IMR-90 (cell line): ENCODE measurements at regions not wholly inside any gene's neighbourhood (a gene's known extent, or its start where the extent isn't known, plus 50 kb on each side); places are given as distances from the start of the nearest gene placed in this dataset.

ENCODE experiments used
- ATAC-seq: fragments of 200-7000 bp; cut with Tn5 transposase; 2 replicates; pipeline ENCODE4 v1.9.1; 2020; ENCODE audit warnings: low read depth, mild to moderate bottlenecking, moderate library complexity
- BruUV-seq: library from RNA; stranded (reverse); fragments of 400-500 nt; replicated peaks from 2 replicates; lab custom pipeline; 2021; lab: Mats Ljungman, UMichigan
- CTCF ChIA-PET: fragments of 300-600 bp; formaldehyde crosslinking; extraction: SDS; loops from one replicate; lab custom pipeline; 2021; ENCODE audit warnings: antibody characterized with exemption; lab: Yijun Ruan, JAX
- POLR2A ChIA-PET: fragments of 300-600 bp; sonication (Branson Sonifier 250); formaldehyde crosslinking; loops from one replicate; lab custom pipeline; 2022; ENCODE audit warnings: antibody characterized with exemption; ENCODE audit not compliant: unreplicated experiment; lab: Charles Lee
- DNase-seq: peaks from one replicate; pipeline ENCODE4 v3.0.0; 2013
- H2AFZ ChIP-seq: replicated peaks from 2 replicates; pipeline ENCODE3; 2013; ENCODE audit warnings: low read length, mild to moderate bottlenecking; ENCODE audit not compliant: poor library complexity
- H2AK5ac ChIP-seq: 2 replicates; pipeline ENCODE4 v1.6.1; 2013; ENCODE audit warnings: low read depth, low read length, inconsistent platforms
- H2AK9ac ChIP-seq: replicated peaks from 2 replicates; pipeline ENCODE3; 2013; ENCODE audit warnings: mild to moderate bottlenecking, low read depth, low read length, moderate library complexity; ENCODE audit not compliant: poor library complexity
- H2BK120ac ChIP-seq: 2 replicates; pipeline ENCODE4 v1.6.1; 2013; ENCODE audit warnings: low read depth, low read length, inconsistent platforms
- H2BK15ac ChIP-seq: 3 replicates; pipeline ENCODE4 v1.6.1; 2013; ENCODE audit warnings: low read depth, low read length, inconsistent platforms
- H2BK20ac ChIP-seq: 2 replicates; pipeline ENCODE4 v1.6.1; 2013; ENCODE audit warnings: low read depth, mild to moderate bottlenecking, inconsistent platforms, low read length, moderate library complexity
- H2BK5ac ChIP-seq: 2 replicates; pipeline ENCODE4 v1.6.1; 2013; ENCODE audit warnings: mild to moderate bottlenecking, low read depth, low read length, inconsistent platforms; ENCODE audit not compliant: poor library complexity, severe bottlenecking
- H3K14ac ChIP-seq: replicated peaks from 2 replicates; pipeline ENCODE4 v1.6.1; 2013; ENCODE audit warnings: low read depth, low read length, inconsistent platforms
- H3K18ac ChIP-seq: 2 replicates; pipeline ENCODE4 v1.6.1; 2013; ENCODE audit warnings: low read depth, low read length, control low read depth
- H3K23ac ChIP-seq: 2 replicates; pipeline ENCODE4 v1.6.1; 2013; ENCODE audit warnings: low read depth, low read length, inconsistent platforms
- H3K27ac ChIP-seq: 2 replicates; pipeline ENCODE4 v1.5.1; 2013; ENCODE audit warnings: mild to moderate bottlenecking, control low read depth, low read length; ENCODE audit not compliant: insufficient read depth
- H3K27me3 ChIP-seq: 2 replicates; pipeline ENCODE4 v1.6.1; 2013; ENCODE audit warnings: low read length; ENCODE audit not compliant: control insufficient read depth, insufficient read depth
- H3K36me3 ChIP-seq: 2 replicates; pipeline ENCODE4 v1.6.1; 2013; ENCODE audit warnings: low read length, mixed read lengths; ENCODE audit not compliant: control insufficient read depth, insufficient read depth
- H3K4ac ChIP-seq: 2 replicates; pipeline ENCODE4 v1.6.1; 2013; ENCODE audit warnings: low read depth, low read length, inconsistent platforms
- H3K4me1 ChIP-seq: 2 replicates; pipeline ENCODE4 v1.6.1; 2013; ENCODE audit warnings: low read length, mixed read lengths; ENCODE audit not compliant: control insufficient read depth, insufficient read depth
- H3K4me2 ChIP-seq: 2 replicates; pipeline ENCODE4 v1.6.1; 2013; ENCODE audit warnings: low read depth, mild to moderate bottlenecking, control low read depth, low read length, moderate library complexity
- H3K4me3 ChIP-seq: 2 replicates; pipeline ENCODE4 v1.5.1; 2013; ENCODE audit warnings: low read depth, mild to moderate bottlenecking, control low read depth, low read length, moderate library complexity; ENCODE audit not compliant: insufficient read depth
- H3K56ac ChIP-seq: 2 replicates; pipeline ENCODE4 v1.6.1; 2013; ENCODE audit warnings: low read length, inconsistent platforms; ENCODE audit not compliant: insufficient read depth; ENCODE audit errors: extremely low read depth
- H3K79me1 ChIP-seq, 2 experiments: 2 replicates each; pipeline ENCODE4 v1.6.1; 2013; ENCODE audit warnings: low read length in 2 of 2, inconsistent platforms in 1 of 2, low read depth in 1 of 2
- H3K9ac ChIP-seq: 2 replicates; pipeline ENCODE4 v1.6.1; 2013; ENCODE audit warnings: low read depth, low read length, control low read depth
- H3K9me1 ChIP-seq: 2 replicates; pipeline ENCODE4 v1.6.1; 2013; ENCODE audit warnings: low read length, inconsistent platforms; ENCODE audit not compliant: insufficient read depth
- H3K9me3 ChIP-seq: 2 replicates; pipeline ENCODE4 v1.6.1; 2013; ENCODE audit warnings: low read length; ENCODE audit not compliant: control insufficient read depth, insufficient read depth
- H4K20me1 ChIP-seq: 2 replicates; pipeline ENCODE4 v1.6.1; 2013; ENCODE audit warnings: low read length, inconsistent platforms; ENCODE audit not compliant: insufficient read depth
- H4K5ac ChIP-seq: 2 replicates; pipeline ENCODE4 v1.6.1; 2013; ENCODE audit warnings: mild to moderate bottlenecking, low read depth, low read length, control low read depth
- H4K8ac ChIP-seq, 2 experiments: 2 replicates each; pipeline ENCODE4 v1.6.1; 2013; ENCODE audit warnings: low read depth in 2 of 2, low read length in 2 of 2, control low read depth in 1 of 2, inconsistent platforms in 1 of 2
- H4K91ac ChIP-seq: 2 replicates; pipeline ENCODE4 v1.6.1; 2013; ENCODE audit warnings: low read depth, low read length, inconsistent platforms; ENCODE audit not compliant: insufficient read depth
- ELK1 ChIP-seq: fragments of 150-350 bp; IDR thresholded peaks from 2 replicates; pipeline ENCODE4 v1.6.1; 2016; ENCODE audit warnings: low read depth, mild to moderate bottlenecking, low read length, moderate library complexity, borderline replicate concordance
- MXI1 ChIP-seq: IDR thresholded peaks from 2 replicates; pipeline ENCODE4 v1.6.1; 2012; ENCODE audit warnings: low read depth, mild to moderate bottlenecking, low read length, moderate library complexity, borderline replicate concordance
- POLR2A ChIP-seq: IDR thresholded peaks from 2 replicates; pipeline ENCODE4 v1.6.1; 2012; ENCODE audit warnings: mild to moderate bottlenecking, low read depth, low read length
- SMC3 ChIP-seq: fragments of 150-350 bp; IDR thresholded peaks from 2 replicates; pipeline ENCODE4 v1.6.1; 2016; ENCODE audit warnings: low read depth, mild to moderate bottlenecking, antibody characterized with exemption, low read length, moderate library complexity
- WGBS, 2 experiments: methylation state at CpG; one replicate each; pipeline versions ENCODE4 v1.1.5 to v1.1.7; 2013; ENCODE audit warnings: missing lambda C conversion rate in 2 of 2; ENCODE audit not compliant: insufficient read length in 1 of 2; ENCODE audit errors: extremely low coverage in 2 of 2; 5-methylcytosine and 5-hydroxymethylcytosine counted together
- dilution Hi-C: fragments of 300-500 bp; cut with HindIII; formaldehyde crosslinking; loops from one replicate; pipeline ENCODE4 v1.14.3; 2018; ENCODE audit warnings: low sequenced_read_pairs; ENCODE audit not compliant: unreplicated experiment
- in situ Hi-C: fragments of 300-500 bp; cut with MboI; formaldehyde crosslinking; loops from 3 replicates; pipeline ENCODE4 v1.14.3; 2019; ENCODE audit warnings: low sequenced_read_pairs, inconsistent platforms, mixed read lengths
- intact Hi-C: fragments of 100-400 bp; cut with micrococcal nuclease; formaldehyde crosslinking; loops from 2 replicates; pipeline ENCODE4 v1.10.0; 2022

GRCh38 chr15:98232761-98233160 lies 272.3 kb downstream of the ARRDC4 start:
- H3K4me2 ChIP-seq: no peak overlapping the region
- ChIA-PET CTCF (no interaction called here), POLR2A (no interaction called here)
- ATAC-seq (no peak), DNase-seq (no peak)
- H2BK120ac ChIP-seq: no peak overlapping the region
- H4K5ac ChIP-seq: no peak overlapping the region
- H3K9me1 ChIP-seq: no peaks in the 10 kb centered on the region
- H3K14ac ChIP-seq: no peak overlapping the region
- H2AK9ac ChIP-seq: no peak overlapping the region
- WGBS, 2 experiments: 58% methylated on average over 3 of the region's 3 CpGs; no CpG with 5 or more reads in 1 of the 2 experiments
- H3K56ac ChIP-seq: no peak overlapping the region
- H4K20me1 ChIP-seq: no peaks in the 10 kb centered on the region
- in situ Hi-C loops: no loop called here
- H3K9me3 ChIP-seq: peaks cover 27% of the 10 kb centered on the region
- H3K4me3 ChIP-seq: no peak overlapping the region
- H3K27me3 ChIP-seq: no peaks in the 10 kb centered on the region
- H3K4ac ChIP-seq: no peak overlapping the region
- H3K27ac ChIP-seq: no peak overlapping the region
- no peak overlapping the region for H2AK5ac ChIP-seq
- no peaks in the 10 kb centered on the region for H3K79me1 ChIP-seq
- H2BK20ac ChIP-seq: no peak overlapping the region
- no peak overlapping the region for H3K9ac ChIP-seq
- no TSS peak for BruUV-seq
- no peak overlapping the region for H4K8ac ChIP-seq
- no peak overlapping the region for H4K91ac ChIP-seq
- dilution Hi-C loops: no loop called here
- no peak overlapping the region for H2AFZ ChIP-seq
- H3K4me1 ChIP-seq: no peaks in the 10 kb centered on the region
- no peak overlapping the region for H2BK15ac ChIP-seq
- H3K36me3 ChIP-seq: no peaks in the 10 kb centered on the region
- no peak overlapping the region for H3K23ac ChIP-seq
- intact Hi-C loops: no loop called here
- no peak overlapping the region for H3K18ac ChIP-seq
- H2BK5ac ChIP-seq: no peak overlapping the region
- TF ChIP-seq SMC3 (no peak), POLR2A (no peak), MXI1 (no peak), ELK1 (no peak)
